GM18508 (cell line): ENCODE measurements at regions not wholly inside any gene's neighbourhood (a gene's known extent, or its start where the extent isn't known, plus 50 kb on each side); places are given as distances from the start of the nearest gene placed in this dataset.

Experiments used
- ATAC-seq: cut with Tn5 transposase; IDR thresholded peaks from one replicate; pipeline ENCODE4 v1.9.1; 2021; ENCODE audit warnings: moderate number of reproducible peaks; ENCODE audit not compliant: insufficient read depth, unreplicated experiment

- no peak for ATAC-seq
Observed at GRCh38 chr21:28272272-28272992, 720.2 kb downstream of the LTN1 start.

GRCh38 chr21:28269173-28269572 lies 723.5 kb downstream of the LTN1 start:
- ATAC-seq, result no peak

- ATAC-seq, result no peak
Observed at GRCh38 chr21:28268685-28269084, 724.0 kb downstream of the LTN1 start.

DNA sequence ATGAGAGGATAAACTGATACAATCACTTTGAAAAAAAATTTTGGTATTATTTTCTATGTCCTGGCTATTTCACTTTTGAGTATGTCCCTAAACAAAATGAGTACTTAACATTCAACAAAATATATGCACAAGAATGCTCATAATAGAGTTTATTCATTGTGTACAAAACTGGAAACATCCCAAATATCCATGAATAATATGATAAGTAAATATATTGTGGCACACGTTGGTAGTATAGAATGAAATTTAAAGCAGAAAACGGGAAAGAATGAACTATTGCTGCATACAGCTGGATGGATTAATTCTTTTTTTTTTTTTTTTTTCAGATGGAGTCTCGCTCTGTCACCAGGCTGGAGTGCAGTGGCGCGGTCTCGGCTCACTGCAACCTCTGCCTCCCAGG lies 725.2 kb downstream of the LTN1 start:
- ATAC-seq, result no peak

- no peak for ATAC-seq
Observed at GRCh38 chr21:28266061-28266460, 726.6 kb downstream of the LTN1 start.

GRCh38 chr21:28263974-28264373 lies 728.7 kb downstream of the LTN1 start:
- ATAC-seq, result no peak

- no peak for ATAC-seq
Observed at GRCh38 chr21:28261298-28261697, 731.4 kb downstream of the LTN1 start.

- ATAC-seq, result no peak
Observed at GRCh38 chr21:28257276-28257675, 735.4 kb downstream of the LTN1 start.

DNA sequence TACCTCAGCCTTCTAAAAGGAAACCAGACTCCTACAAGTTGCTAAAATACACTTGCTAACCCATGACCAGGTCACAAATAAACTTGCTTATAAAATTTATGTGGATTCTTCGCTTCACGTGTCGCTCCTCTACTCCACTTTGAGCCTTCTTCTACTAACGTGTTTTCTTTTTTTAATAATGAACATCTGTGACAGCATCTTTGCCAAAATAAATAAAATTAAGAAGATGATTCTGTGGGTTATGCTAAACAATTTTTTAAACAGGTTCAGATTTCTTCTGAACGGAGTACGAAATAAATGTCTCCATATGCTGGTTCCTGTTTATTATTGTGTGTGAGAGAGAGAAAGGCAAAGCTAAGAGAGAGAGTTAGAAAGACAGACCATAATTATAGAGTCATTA lies 735.8 kb downstream of the LTN1 start:
- no peak for ATAC-seq

DNA sequence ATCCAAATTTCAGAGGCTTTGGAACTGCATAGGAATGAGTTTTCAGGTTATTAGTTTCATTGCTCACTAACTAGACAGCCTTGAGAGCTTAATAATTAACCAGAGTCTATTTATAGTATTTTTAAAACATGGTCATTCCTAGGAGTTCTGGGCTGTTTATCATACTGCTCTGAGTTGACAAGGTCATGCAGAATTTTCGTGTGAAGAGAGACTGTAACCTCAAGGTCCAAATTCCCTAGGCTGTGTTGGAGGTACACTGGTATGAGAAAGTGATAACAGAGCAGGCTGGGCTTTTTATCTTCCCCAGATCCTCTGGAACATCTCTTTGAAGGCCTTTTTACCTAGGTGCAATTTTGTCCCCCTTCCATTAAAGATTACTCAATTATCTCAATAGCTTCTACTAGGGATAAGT lies 736.3 kb downstream of the LTN1 start:
- ATAC-seq, result no peak

DNA sequence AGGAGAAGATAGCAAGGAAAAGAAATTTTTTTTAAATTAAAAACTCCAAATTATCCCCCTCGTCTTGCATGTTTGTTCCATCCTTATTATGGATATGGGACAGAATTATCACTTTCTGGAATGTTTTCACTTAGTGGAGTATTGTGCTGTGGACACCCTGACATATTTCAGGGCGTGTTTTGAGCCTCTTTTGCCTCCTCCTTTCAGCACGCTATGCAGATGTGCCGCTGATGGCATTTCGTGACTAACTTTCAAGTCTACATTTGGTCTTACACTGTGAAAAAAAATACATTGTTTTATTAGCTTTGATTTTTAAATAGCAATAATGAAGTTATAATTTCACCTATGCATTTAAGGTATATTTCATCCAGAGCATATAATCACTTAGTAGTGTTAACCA lies 738.7 kb downstream of the LTN1 start:
- no peak for ATAC-seq

DNA sequence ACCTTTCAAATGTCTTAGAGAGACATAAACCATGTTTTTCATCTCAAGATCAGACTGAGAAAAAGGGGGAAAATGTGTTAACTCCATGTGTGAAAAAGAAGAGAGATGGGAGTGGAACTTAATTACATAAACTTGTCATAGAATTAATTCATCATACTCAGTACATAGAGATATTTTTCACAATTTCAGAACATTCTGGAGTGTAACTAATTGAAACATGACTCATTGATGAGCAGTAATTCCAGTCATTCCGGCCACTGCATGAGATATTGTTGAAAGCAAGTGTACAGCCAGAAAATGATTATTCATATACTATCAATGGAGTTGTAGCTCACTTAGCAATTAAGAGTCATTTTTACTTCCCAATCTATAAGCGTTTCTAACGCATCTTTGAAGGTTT lies 739.3 kb downstream of the LTN1 start:
- no peak for ATAC-seq

GRCh38 chr21:28252928-28253327 lies 739.7 kb downstream of the LTN1 start:
- no peak for ATAC-seq

DNA sequence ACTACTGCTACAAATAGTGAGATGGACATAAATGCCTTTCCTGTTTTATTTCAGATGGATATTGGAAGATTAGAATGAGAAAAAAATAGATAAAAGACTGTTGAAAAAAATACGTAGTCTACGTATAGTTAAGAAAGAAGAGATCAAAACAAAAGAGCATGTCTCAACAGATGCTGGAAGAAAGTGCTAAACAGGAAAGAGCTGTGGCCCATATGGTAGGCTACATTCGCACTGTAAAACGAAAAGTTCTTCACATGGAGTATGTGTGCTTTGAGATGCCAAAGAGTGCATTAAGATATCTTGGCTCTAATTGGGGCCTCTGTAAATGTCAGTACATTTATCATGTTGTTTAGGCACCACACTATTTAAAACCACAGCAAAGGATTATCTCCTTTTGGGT lies 741.7 kb downstream of the LTN1 start:
- no peak for ATAC-seq

DNA sequence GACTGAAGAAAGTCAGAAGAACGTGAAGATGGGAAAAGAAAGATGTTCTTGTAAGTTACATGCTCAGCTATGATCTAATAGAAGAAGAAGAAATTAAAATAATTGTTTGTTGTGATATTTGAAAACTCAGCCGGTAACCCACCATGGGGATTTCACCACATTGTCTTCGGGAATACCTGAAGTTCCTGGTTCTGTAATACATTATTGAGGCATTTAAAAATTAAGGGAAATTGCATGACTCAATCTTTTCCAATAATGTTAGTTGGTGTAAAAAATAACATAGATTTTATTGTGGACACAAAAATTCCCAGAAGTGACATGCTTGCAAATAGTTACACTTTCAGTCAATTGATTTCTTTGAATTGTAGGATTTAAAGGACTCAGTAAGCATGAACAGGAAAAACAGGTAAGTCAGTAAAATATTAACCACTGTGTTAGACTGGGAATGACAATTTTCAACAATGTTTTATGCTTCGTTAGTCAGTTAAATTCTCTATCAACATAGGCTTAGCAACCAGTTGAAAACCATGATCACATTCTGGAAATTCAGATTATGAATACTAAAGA lies 745.1 kb downstream of the LTN1 start:
- ATAC-seq, result no peak

GRCh38 chr21:28240586-28240985 lies 752.1 kb downstream of the LTN1 start:
- ATAC-seq, result no peak

DNA sequence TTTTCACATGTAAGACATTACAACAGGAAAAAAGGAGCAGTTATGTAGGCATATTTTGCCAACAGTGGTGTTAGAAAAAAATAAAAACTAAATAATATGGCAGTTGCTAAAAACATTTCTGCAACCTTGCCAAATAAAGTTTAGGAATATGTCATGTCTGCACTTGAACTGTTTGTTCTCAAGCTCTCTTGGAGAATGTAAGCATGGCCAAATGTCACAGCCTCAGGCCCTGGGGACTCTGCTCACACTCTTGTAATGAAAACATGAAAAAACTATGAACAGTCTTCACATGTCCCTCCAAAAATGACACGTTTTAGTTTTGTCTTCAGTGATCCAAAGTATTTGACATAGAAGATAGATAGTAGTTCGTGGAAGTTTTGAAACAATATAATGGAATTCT lies 753.3 kb downstream of the LTN1 start:
- ATAC-seq, result no peak

GRCh38 chr21:28237661-28238060 lies 755.0 kb downstream of the LTN1 start:
- no peak for ATAC-seq

DNA sequence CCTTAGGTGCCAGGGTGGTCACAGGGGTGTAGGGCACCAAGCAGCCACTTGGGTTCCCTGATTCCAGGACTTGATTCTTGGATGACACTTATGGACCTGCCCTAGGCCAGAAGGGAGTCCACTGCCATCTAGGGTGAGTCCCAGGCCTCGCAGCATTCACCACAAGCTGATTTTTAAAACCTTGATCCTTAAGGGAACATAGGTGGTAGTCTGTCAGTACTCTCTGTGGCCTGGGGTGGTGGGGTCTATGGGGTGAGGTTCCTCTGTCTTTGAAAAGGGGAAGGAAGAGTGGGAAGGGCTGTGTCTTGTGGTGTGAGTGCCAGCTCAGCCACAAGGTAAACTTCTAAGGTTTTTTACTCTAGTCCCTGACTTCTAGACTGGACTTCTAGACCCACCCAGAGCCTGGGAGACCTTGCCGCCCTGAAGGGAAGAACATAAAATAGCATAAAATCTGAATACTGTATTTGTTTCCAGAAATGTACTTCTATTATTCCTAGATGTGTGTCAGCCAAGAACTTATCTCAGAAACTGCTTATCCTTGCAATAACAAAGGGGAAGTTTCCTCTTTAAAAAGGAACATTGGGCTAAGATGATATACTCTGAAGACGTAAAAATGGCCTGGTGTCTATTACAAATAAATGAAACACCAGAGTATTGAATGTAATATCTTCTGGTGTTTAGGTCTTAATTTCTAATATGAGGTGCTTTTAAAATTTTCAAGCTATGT lies 757.3 kb downstream of the LTN1 start:
- ATAC-seq, result no peak

GRCh38 chr21:28234326-28234725 lies 758.4 kb downstream of the LTN1 start:
- ATAC-seq, result no peak

DNA sequence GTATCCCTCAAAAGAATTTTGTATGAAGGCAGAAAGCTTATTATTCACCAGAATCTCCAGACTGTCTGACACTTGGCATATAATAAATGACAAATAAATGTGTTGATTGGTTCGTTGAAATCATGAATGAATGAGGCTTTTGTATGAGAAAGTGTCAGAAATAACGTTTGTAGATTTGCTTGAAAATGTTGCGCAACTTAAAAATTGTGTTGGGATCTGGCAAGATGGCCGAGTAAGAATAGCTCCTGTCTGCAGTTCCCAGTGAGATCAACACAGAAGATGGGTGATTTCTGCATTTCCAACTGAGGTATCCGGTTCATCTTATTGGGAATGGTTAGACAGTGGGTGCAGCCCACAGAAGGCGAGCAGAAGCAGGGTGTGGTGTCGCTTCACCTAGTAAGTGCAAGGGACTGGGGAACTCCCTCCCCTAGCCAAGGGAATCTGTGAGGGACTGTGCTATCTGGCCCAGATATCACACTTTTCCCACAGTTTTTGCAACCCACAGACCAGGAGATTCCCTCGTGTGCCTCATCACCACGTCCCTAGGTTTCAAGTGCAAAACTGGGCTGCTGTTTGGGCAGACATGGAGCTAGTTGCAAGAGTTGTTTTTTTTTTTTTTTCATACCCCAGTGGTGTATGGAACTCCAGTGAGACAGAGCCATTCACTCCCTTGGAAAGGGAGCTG lies 759.0 kb downstream of the LTN1 start:
- no peak for ATAC-seq
